HL-60 (cell line): ENCODE measurements at regions not wholly inside any gene's neighbourhood (a gene's known extent, or its start where the extent isn't known, plus 50 kb on each side); places are given as distances from the start of the nearest gene placed in this dataset.

Experiments
- DNase-seq, 2 experiments: peaks; one replicate each; pipeline ENCODE4 v3.0.0-alpha.2; 2010 to 2020; ENCODE audit warnings: low read depth in 1 of 2, low spot score in 1 of 2
- H3K27ac ChIP-seq: fragments of 250-450 bp; sonication (Bioruptor Pico); replicated peaks from 2 replicates; pipeline ENCODE4 v1.5.1; 2020; ENCODE audit warnings: mild to moderate bottlenecking, moderate library complexity
- H3K27me3 ChIP-seq: fragments of 250-450 bp; sonication (Bioruptor Pico); 2 replicates; pipeline ENCODE4 v1.5.1; 2021; ENCODE audit warnings: mild to moderate bottlenecking, moderate library complexity; ENCODE audit not compliant: insufficient read depth, poor library complexity, severe bottlenecking
- H3K4me3 ChIP-seq: replicated peaks from 2 replicates; pipeline ENCODE4 v1.5.1; 2011; ENCODE audit warnings: mild to moderate bottlenecking, control low read depth, low read length; ENCODE audit not compliant: insufficient read depth
- GABPA ChIP-seq: IDR thresholded peaks from 2 replicates; pipeline ENCODE4 v1.6.1; 2012; ENCODE audit warnings: low read depth
- POLR2AphosphoS5 ChIP-seq: IDR thresholded peaks from 2 replicates; pipeline ENCODE4 v1.6.1; 2012; ENCODE audit warnings: low read depth
- SPI1 ChIP-seq: IDR thresholded peaks from 2 replicates; pipeline ENCODE4 v1.6.1; 2012; ENCODE audit warnings: low read depth, mild to moderate bottlenecking, borderline replicate concordance
- TF ChIP-seq, protein P1 (sequence below): IDR thresholded peaks from 2 replicates; pipeline ENCODE4 v1.6.1; 2012; ENCODE audit warnings: low read depth; ENCODE audit not compliant: insufficient replicate concordance
- TF ChIP-seq, protein P2 (sequence below): IDR thresholded peaks from one replicate; pipeline ENCODE4 v1.5.1; 2011; ENCODE audit warnings: low read length, control low read depth, inconsistent platforms; ENCODE audit not compliant: insufficient read depth

DNA sequence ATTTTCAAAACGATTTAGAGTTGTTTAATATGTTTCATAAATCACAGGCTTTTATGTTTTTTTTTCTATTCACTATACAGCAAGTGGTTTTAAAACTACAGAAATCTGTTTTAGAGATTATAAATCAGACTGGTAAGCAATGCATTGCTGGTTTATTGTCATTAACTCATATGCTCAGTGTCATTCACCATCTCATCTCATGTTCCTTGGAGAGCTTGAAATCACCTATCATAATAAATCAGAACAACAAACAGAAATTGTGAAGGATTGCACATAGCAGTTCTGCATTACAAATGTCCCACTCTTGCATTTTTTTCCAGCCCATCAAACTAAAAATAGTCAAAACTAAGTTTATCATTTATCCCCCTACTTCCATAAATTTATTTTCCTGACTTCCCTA, 470.8 kb downstream of the FSCB start:
- Histone ChIP-seq H3K4me3 (no peak overlapping the region), H3K27me3 (no peaks in the 10 kb centered on the region), H3K27ac (no peak overlapping the region)
- TF ChIP-seq, protein P1, sequence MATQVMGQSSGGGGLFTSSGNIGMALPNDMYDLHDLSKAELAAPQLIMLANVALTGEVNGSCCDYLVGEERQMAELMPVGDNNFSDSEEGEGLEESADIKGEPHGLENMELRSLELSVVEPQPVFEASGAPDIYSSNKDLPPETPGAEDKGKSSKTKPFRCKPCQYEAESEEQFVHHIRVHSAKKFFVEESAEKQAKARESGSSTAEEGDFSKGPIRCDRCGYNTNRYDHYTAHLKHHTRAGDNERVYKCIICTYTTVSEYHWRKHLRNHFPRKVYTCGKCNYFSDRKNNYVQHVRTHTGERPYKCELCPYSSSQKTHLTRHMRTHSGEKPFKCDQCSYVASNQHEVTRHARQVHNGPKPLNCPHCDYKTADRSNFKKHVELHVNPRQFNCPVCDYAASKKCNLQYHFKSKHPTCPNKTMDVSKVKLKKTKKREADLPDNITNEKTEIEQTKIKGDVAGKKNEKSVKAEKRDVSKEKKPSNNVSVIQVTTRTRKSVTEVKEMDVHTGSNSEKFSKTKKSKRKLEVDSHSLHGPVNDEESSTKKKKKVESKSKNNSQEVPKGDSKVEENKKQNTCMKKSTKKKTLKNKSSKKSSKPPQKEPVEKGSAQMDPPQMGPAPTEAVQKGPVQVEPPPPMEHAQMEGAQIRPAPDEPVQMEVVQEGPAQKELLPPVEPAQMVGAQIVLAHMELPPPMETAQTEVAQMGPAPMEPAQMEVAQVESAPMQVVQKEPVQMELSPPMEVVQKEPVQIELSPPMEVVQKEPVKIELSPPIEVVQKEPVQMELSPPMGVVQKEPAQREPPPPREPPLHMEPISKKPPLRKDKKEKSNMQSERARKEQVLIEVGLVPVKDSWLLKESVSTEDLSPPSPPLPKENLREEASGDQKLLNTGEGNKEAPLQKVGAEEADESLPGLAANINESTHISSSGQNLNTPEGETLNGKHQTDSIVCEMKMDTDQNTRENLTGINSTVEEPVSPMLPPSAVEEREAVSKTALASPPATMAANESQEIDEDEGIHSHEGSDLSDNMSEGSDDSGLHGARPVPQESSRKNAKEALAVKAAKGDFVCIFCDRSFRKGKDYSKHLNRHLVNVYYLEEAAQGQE = no peak
- TF ChIP-seq GABPA (no peak), SPI1 (no peak), POLR2AphosphoS5 (no peak)
- TF ChIP-seq, protein P2, sequence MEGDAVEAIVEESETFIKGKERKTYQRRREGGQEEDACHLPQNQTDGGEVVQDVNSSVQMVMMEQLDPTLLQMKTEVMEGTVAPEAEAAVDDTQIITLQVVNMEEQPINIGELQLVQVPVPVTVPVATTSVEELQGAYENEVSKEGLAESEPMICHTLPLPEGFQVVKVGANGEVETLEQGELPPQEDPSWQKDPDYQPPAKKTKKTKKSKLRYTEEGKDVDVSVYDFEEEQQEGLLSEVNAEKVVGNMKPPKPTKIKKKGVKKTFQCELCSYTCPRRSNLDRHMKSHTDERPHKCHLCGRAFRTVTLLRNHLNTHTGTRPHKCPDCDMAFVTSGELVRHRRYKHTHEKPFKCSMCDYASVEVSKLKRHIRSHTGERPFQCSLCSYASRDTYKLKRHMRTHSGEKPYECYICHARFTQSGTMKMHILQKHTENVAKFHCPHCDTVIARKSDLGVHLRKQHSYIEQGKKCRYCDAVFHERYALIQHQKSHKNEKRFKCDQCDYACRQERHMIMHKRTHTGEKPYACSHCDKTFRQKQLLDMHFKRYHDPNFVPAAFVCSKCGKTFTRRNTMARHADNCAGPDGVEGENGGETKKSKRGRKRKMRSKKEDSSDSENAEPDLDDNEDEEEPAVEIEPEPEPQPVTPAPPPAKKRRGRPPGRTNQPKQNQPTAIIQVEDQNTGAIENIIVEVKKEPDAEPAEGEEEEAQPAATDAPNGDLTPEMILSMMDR = no peak
- DNase-seq = no peak

DNA sequence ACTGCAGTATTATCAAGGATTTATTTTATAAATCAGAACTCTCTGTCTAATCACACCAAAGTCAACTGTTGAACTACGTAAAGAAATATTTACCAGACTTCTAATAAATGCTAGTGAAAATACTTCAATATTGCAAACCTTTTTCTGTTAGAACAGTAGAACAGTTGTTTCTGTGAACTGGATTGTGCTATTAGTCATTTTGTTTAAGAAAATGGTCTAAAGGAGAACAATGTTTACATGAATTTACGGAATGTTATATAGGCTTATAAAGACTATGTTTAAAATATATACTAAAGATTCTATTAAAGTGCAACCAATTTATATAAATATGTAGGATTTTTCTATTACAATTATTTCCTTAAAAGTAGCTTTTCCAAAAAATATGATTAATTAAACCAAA, 471.4 kb downstream of the FSCB start:
- TF ChIP-seq GABPA (no peak), SPI1 (no peak), POLR2AphosphoS5 (no peak)
- TF ChIP-seq, protein P2 = no peak
- TF ChIP-seq, protein P1 = no peak
- no peak overlapping the region for H3K4me3 ChIP-seq
- no peak for DNase-seq
- H3K27ac ChIP-seq = no peak overlapping the region
- H3K27me3 ChIP-seq = no peaks in the 10 kb centered on the region

DNA sequence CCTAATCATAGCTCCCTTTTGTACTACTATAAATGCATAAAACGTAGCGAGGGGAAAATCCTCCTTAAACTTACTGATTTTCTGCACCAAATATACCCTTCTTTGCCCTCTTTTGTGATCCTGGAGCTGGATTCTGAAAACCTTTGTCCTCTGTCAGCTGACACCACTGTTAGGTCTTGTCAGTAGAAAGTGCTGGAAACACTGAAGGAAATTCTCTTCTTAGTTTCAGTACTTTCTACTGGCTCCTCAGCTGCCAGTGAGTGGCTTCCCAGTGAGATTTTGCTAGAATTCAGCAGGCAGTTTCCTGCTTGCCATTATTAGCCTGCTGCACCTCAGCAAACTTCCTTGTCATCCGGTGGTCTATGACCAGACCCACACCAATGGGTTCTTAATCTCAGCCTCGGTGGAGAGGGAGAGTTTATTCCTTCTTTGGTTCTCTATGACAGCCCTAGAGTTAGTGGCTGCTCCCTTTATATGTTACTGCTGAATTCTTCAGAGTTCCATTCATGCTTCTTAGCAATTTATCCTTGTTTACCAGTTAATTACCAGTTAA, 476.2 kb downstream of the FSCB start:
- Histone ChIP-seq H3K27me3 (no peaks in the 10 kb centered on the region), H3K4me3 (no peak overlapping the region), H3K27ac (no peak overlapping the region)
- DNase-seq = no peak
- TF ChIP-seq GABPA (no peak), SPI1 (no peak)

DNA sequence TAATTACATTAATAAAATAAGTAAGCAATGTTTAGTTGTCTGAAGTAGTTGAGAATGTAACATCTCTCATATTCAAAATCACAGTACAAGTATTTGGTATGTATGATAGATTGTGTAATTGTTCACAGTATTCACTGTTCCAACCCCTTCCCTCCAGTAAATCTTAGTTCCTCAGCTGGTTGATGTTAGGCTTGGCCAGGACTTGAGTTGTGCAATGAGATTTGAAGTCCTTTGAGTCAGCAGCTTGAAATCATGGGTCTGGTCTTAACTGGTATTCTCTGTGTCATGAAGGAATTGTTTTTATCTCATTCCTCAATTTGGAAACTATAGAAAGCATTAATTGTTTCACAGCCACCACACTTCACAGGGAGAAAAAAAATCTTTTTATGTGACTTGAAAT, 477.1 kb downstream of the FSCB start:
- no peak overlapping the region for H3K4me3 ChIP-seq
- H3K27me3 ChIP-seq = no peaks in the 10 kb centered on the region
- no peak for DNase-seq
- no peak overlapping the region for H3K27ac ChIP-seq
- TF ChIP-seq, protein P2 = no peak
- TF ChIP-seq, protein P1 = no peak
- no peak for TF ChIP-seq GABPA
- no peak for TF ChIP-seq SPI1
- TF ChIP-seq POLR2AphosphoS5 = no peak
